MCF 10A (cell line): ENCODE measurements at regions not wholly inside any gene's neighbourhood (a gene's known extent, or its start where the extent isn't known, plus 50 kb on each side); places are given as distances from the start of the nearest gene placed in this dataset.

Source experiments
- BruUV-seq: library from RNA; stranded (reverse); fragments of 400-500 nt; replicated peaks from 2 replicates; lab custom pipeline; 2021; lab: Mats Ljungman, UMichigan
- CTCF ChIA-PET: fragments of 300-600 bp; sonication (Branson Sonifier 250); formaldehyde crosslinking; extraction: SDS; loops from one replicate; lab custom pipeline; 2021; ENCODE audit warnings: antibody characterized with exemption, inconsistent platforms; lab: Yijun Ruan, JAX
- POLR2A ChIA-PET: fragments of 300-600, 350-650 bp; sonication (Branson Sonifier 250); formaldehyde crosslinking; extraction: SDS; loops from one replicate; lab custom pipeline; 2020; ENCODE audit warnings: antibody characterized with exemption, inconsistent platforms; lab: Yijun Ruan, JAX
- DNase-seq: peaks from one replicate; pipeline ENCODE4 v3.0.0-alpha.2; 2018; ENCODE audit not compliant: unreplicated experiment
- H3K27ac Mint-ChIP-seq: one replicate; pipeline ENCODE4 v1.8.0; 2022; ENCODE audit warnings: mild to moderate bottlenecking, low read depth, mixed read lengths; ENCODE audit not compliant: unreplicated experiment
- H3K27me3 Mint-ChIP-seq: one replicate; pipeline ENCODE4 v1.8.0; 2022; ENCODE audit warnings: mixed read lengths; ENCODE audit not compliant: insufficient read depth, unreplicated experiment
- H3K36me3 Mint-ChIP-seq: one replicate; pipeline ENCODE4 v1.8.0; 2022; ENCODE audit warnings: mild to moderate bottlenecking, moderate library complexity, mixed read lengths; ENCODE audit not compliant: insufficient read depth, unreplicated experiment
- H3K4me1 Mint-ChIP-seq: one replicate; pipeline ENCODE4 v1.8.0; 2022; ENCODE audit warnings: mixed read lengths; ENCODE audit not compliant: insufficient read depth, unreplicated experiment
- H3K4me3 Mint-ChIP-seq: one replicate; pipeline ENCODE4 v1.8.0; 2022; ENCODE audit warnings: mild to moderate bottlenecking, moderate library complexity, mixed read lengths; ENCODE audit not compliant: unreplicated experiment
- H3K9me3 Mint-ChIP-seq: one replicate; pipeline ENCODE4 v1.8.0; 2022; ENCODE audit warnings: mixed read lengths; ENCODE audit not compliant: unreplicated experiment
- CTCF ChIP-seq: fragments of 200-600 bp; IDR thresholded peaks from one replicate; pipeline ENCODE4 v1.8.0; 2022; ENCODE audit warnings: antibody characterized with exemption, mild to moderate bottlenecking; ENCODE audit not compliant: unreplicated experiment
- intact Hi-C: fragments of 100-400 bp; cut with micrococcal nuclease; formaldehyde crosslinking; loops from 2 replicates; pipeline ENCODE4 v1.14.1; 2022

GRCh38 chr3:87607234-87607633 lies 330.9 kb upstream of the POU1F1 start:
- ChIA-PET POLR2A (no interaction called here), CTCF (interaction anchor here (0.7 kb wide), 1 partner anchor 163 kb away, joined by 3 read pairs; no protein-coding TSS in a partner anchor)
- Mint-ChIP-seq H3K36me3 (no peaks in the 10 kb centered on the region), H3K27ac (no peak overlapping the region), H3K9me3 (peaks cover 13% of the 10 kb centered on the region), H3K27me3 (no peaks in the 10 kb centered on the region), H3K4me1 (no peaks in the 10 kb centered on the region), H3K4me3 (no peak overlapping the region)
- no TSS peak for BruUV-seq
- TF ChIP-seq CTCF: no peak
- DNase-seq: no peak
- intact Hi-C loops: no loop called here

GRCh38 chr3:87595798-87596197 lies 319.4 kb upstream of the POU1F1 start:
- H3K4me1 Mint-ChIP-seq: peaks cover 22% of the 10 kb centered on the region
- peaks cover 8% of the 10 kb centered on the region for H3K9me3 Mint-ChIP-seq
- no peak overlapping the region for H3K4me3 Mint-ChIP-seq
- CTCF ChIA-PET: no interaction called here
- H3K27me3 Mint-ChIP-seq: no peaks in the 10 kb centered on the region
- intact Hi-C loops: no loop called here
- peak; percentile 69 for DNase-seq
- BruUV-seq: no TSS peak
- no peak for TF ChIP-seq CTCF
- POLR2A ChIA-PET: no interaction called here
- no peaks in the 10 kb centered on the region for H3K36me3 Mint-ChIP-seq
- H3K27ac Mint-ChIP-seq: peak overlapping the region; percentile 50

GRCh38 chr3:87581240-87581639 lies 304.9 kb upstream of the POU1F1 start:
- Mint-ChIP-seq H3K27me3 (no peaks in the 10 kb centered on the region), H3K36me3 (no peaks in the 10 kb centered on the region), H3K9me3 (no peaks in the 10 kb centered on the region), H3K4me1 (no peaks in the 10 kb centered on the region), H3K27ac (no peak overlapping the region), H3K4me3 (no peak overlapping the region)
- ChIA-PET POLR2A (no interaction called here), CTCF (interaction anchor here (0.6 kb wide), 1 partner anchor 405 kb away, joined by 3 read pairs; no protein-coding TSS in a partner anchor)
- BruUV-seq: no TSS peak
- no peak for DNase-seq
- intact Hi-C loops: loop anchor here (10.0 kb wide), 1 partner anchor 374 kb away; no protein-coding TSS in a partner anchor
- TF ChIP-seq CTCF: no peak

- no peak overlapping the region for H3K4me3 Mint-ChIP-seq
- BruUV-seq: no TSS peak
- intact Hi-C loops: no loop called here
- no peak for DNase-seq
- no peaks in the 10 kb centered on the region for H3K4me1 Mint-ChIP-seq
- POLR2A ChIA-PET: no interaction called here
- TF ChIP-seq CTCF: no peak
- no peaks in the 10 kb centered on the region for H3K36me3 Mint-ChIP-seq
- no peak overlapping the region for H3K27ac Mint-ChIP-seq
- no peaks in the 10 kb centered on the region for H3K27me3 Mint-ChIP-seq
- CTCF ChIA-PET: no interaction called here
- no peaks in the 10 kb centered on the region for H3K9me3 Mint-ChIP-seq
Observed at GRCh38 chr3:87576752-87577151, 300.4 kb upstream of the POU1F1 start.
